ENCODE measurements at regions not wholly inside any gene's neighbourhood (a gene's known extent, or its start where the extent isn't known, plus 50 kb on each side); places are given as distances from the start of the nearest gene placed in this dataset.

DNA sequence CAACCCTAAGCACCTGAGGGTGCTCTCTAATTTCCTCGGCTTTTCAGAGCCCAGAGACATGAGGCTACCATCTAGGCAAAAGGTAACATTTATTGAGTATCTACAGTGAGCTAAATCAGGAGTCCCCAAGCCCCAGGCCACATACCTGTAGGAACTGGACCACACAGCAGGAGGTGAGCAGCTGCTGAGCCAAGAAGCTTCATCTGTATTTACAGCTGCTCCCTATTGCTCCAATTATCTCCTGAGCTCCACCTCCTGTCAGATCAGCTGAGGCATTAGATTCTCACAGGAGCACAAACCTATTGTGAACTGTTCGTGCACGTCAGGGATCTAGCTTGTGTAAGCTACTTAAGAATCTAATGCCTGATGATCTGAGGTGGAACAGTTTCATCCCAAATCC, 70.2 kb downstream of the RND3 start:
- peaks cover 11% of the 10 kb centered on the region for H3K9me3 Mint-ChIP-seq
- H3K36me3 Mint-ChIP-seq (ENCODE audit: low read depth) = peaks cover 7% of the 10 kb centered on the region

DNA sequence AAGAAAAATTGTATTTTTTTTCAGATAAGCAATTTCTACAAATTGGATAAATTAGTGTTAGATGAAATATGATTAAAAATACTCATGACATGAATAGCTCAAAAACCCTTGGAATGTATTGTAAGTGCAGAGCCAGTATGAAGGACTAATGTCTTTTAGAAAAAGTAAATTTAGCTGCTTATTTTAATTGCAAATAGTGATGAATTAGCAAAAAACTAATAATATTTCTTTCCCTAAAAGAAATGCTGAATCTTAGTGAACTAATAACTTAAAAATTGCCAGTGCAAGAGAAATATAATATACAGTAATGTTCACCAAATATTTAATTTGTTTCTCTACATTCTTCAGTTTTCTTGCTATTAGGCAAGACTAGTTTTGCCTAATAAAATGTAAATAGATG, 72.4 kb downstream of the RND3 start:
- peaks cover 7% of the 10 kb centered on the region for H3K36me3 Mint-ChIP-seq (ENCODE audit: low read depth)
- TF ChIP-seq, protein P1, sequence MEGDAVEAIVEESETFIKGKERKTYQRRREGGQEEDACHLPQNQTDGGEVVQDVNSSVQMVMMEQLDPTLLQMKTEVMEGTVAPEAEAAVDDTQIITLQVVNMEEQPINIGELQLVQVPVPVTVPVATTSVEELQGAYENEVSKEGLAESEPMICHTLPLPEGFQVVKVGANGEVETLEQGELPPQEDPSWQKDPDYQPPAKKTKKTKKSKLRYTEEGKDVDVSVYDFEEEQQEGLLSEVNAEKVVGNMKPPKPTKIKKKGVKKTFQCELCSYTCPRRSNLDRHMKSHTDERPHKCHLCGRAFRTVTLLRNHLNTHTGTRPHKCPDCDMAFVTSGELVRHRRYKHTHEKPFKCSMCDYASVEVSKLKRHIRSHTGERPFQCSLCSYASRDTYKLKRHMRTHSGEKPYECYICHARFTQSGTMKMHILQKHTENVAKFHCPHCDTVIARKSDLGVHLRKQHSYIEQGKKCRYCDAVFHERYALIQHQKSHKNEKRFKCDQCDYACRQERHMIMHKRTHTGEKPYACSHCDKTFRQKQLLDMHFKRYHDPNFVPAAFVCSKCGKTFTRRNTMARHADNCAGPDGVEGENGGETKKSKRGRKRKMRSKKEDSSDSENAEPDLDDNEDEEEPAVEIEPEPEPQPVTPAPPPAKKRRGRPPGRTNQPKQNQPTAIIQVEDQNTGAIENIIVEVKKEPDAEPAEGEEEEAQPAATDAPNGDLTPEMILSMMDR (IDR thresholded peaks at IDR 0.05) = no peak
- no peak for DNase-seq
- H3K27ac Mint-ChIP-seq = no peak overlapping the region
- no peak overlapping the region for H3K4me3 Mint-ChIP-seq
- H3K27me3 Mint-ChIP-seq (ENCODE audit: low read depth, poor library complexity) = peaks cover 2% of the 10 kb centered on the region
- peaks cover 13% of the 10 kb centered on the region for H3K4me1 Mint-ChIP-seq
- peaks cover 11% of the 10 kb centered on the region for H3K9me3 Mint-ChIP-seq

More for the DNA sequence above, 70.2 kb downstream of the RND3 start:
- H3K27ac Mint-ChIP-seq = no peak overlapping the region
- peaks cover 2% of the 10 kb centered on the region for H3K27me3 Mint-ChIP-seq (ENCODE audit: low read depth, poor library complexity)
- TF ChIP-seq, protein P1 (IDR thresholded peaks at IDR 0.05) = no peak
- H3K4me3 Mint-ChIP-seq = no peak overlapping the region
- peaks cover 12% of the 10 kb centered on the region for H3K4me1 Mint-ChIP-seq
- DNase-seq = no peak

DNA sequence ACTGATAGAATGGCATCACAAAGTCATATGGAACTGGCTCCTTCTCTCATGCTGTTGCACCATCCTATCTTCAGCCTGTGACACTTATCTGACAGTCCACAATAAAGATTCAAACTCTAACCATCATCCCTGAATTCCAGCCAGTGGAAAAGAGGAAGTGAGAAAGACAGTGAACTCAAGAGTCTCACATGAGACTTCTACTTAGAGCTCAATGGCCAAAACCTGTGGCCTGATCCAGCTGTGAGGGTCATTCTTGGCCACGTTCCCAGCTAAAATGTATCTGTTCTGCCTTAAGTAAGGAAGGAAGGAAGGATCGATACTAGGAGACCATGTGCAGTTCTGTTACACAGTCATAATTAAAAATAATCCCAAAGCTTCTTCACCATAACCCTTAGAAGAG, 73.6 kb downstream of the RND3 start:
- no peak for DNase-seq
- TF ChIP-seq, protein P1 (IDR thresholded peaks at IDR 0.05) = no peak
- H3K9me3 Mint-ChIP-seq = peaks cover 11% of the 10 kb centered on the region
- H3K27ac Mint-ChIP-seq = no peak overlapping the region
- peaks cover 2% of the 10 kb centered on the region for H3K27me3 Mint-ChIP-seq (ENCODE audit: low read depth, poor library complexity)
- peaks cover 18% of the 10 kb centered on the region for H3K4me1 Mint-ChIP-seq
- H3K36me3 Mint-ChIP-seq (ENCODE audit: low read depth) = peaks cover 7% of the 10 kb centered on the region
- H3K4me3 Mint-ChIP-seq = no peak overlapping the region

DNA sequence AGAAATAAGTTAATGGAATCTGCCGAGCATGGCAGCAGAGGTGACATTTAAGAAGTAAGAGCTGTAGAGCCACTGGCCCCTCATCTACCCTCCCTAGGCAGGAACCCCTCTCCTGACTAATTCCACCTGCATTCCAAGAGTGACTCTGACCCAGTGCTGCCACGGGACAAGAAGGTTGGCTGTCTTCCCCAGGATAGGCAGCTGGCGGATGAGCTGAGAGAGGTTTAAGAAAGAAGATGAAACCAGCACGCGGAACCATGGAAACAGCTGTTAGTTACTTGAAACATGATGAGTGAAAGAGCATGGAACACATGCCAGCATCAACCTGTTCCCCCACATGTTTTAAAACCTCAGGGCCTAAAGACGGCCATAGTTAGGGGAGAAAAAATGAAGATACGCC, 74.1 kb downstream of the RND3 start:
- TF ChIP-seq, protein P1 (IDR thresholded peaks at IDR 0.05) = no peak
- peaks cover 7% of the 10 kb centered on the region for H3K36me3 Mint-ChIP-seq (ENCODE audit: low read depth)
- H3K27me3 Mint-ChIP-seq (ENCODE audit: low read depth, poor library complexity) = peaks cover 2% of the 10 kb centered on the region
- H3K27ac Mint-ChIP-seq = no peak overlapping the region
- peaks cover 18% of the 10 kb centered on the region for H3K4me1 Mint-ChIP-seq
- peaks cover 10% of the 10 kb centered on the region for H3K9me3 Mint-ChIP-seq
- no peak for DNase-seq
- H3K4me3 Mint-ChIP-seq = no peak overlapping the region

DNA sequence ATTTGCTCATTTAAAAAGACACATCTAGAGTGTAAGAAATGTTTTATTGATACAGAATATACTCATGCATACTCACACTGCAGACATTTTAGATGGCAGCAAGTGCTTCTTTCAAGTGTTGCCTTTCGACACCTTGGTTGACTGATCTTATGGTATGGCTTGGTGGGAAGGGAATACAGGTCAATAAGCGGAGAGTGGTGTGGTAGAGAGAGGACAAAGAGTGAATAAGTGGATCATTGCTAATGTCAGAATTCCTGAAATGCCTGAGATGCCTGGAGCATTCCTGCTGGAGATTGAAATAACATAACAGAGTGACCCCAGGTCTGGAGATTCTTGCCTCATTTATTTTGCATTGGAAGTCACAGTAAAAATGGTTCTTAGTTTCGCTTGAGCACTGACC, 76.7 kb downstream of the RND3 start:
- H3K27ac Mint-ChIP-seq = peak overlapping the region; percentile 5
- H3K4me1 Mint-ChIP-seq = peaks cover 26% of the 10 kb centered on the region
- H3K27me3 Mint-ChIP-seq (ENCODE audit: low read depth, poor library complexity) = peaks cover 2% of the 10 kb centered on the region
- TF ChIP-seq, protein P1 (IDR thresholded peaks at IDR 0.05) = no peak
- no peaks in the 10 kb centered on the region for H3K9me3 Mint-ChIP-seq
- no peaks in the 10 kb centered on the region for H3K36me3 Mint-ChIP-seq (ENCODE audit: low read depth)
- no peak overlapping the region for H3K4me3 Mint-ChIP-seq
- peak; percentile 9 for DNase-seq

DNA sequence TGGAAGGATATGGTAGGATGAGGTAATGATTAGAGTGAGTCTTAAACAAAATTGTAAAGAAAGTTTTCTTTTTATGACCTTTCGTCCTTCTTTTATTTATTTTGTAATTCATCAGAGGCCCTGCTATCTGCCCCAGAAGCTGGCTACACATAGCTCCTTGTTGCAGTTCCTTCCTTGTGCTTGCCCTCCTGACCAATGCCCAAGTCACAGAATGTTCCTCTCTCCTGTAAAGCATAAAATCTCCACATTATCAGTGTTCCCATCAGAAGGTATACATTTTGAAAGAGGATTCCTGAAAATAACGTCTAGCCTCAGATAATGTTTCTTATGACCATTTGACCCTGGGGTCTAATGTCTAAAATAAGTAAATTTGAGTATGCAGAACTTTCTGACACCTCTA, 78.3 kb downstream of the RND3 start:
- no peak for DNase-seq
- TF ChIP-seq, protein P1 (IDR thresholded peaks at IDR 0.05) = no peak
- Mint-ChIP-seq H3K27ac (no peak overlapping the region), H3K4me1 (peaks cover 30% of the 10 kb centered on the region), H3K36me3 (ENCODE audit: low read depth) (no peaks in the 10 kb centered on the region), H3K4me3 (no peak overlapping the region), H3K27me3 (ENCODE audit: low read depth, poor library complexity) (peaks cover 2% of the 10 kb centered on the region), H3K9me3 (no peaks in the 10 kb centered on the region)

Measured in nephron progenitor cell (in vitro differentiated cells).